Putamen (tissue), 1 donor: ENCODE measurements at regions not wholly inside any gene's neighbourhood (a gene's known extent, or its start where the extent isn't known, plus 50 kb on each side); places are given as distances from the start of the nearest gene placed in this dataset.
"Not testable (repeated sequence)": the region's sequence is repeated elsewhere in the genome, so short reads cannot be mapped to it uniquely, and the experiment has no call there.

Experiments used
- DNase-seq: peaks from one replicate; pipeline ENCODE4 v3.0.0-alpha.2; 2016; ENCODE audit warnings: low spot score

GRCh38 chr2:239726091-239726591 is 299.0 kb downstream of the NDUFA10 start:
- no peak for DNase-seq

- no peak for DNase-seq
These were observed 299.6 kb downstream of the NDUFA10 start for GRCh38 chr2:239725551-239725890.

GRCh38 chr2:239724851-239725550 is 300.1 kb downstream of the NDUFA10 start:
- no peak for DNase-seq

- no peak for DNase-seq
These were observed 300.8 kb downstream of the NDUFA10 start for GRCh38 chr2:239724194-239724849.

- no peak for DNase-seq
These were observed 301.5 kb downstream of the NDUFA10 start for GRCh38 chr2:239723486-239724193.

- DNase-seq, result no peak
These were observed 302.2 kb downstream of the NDUFA10 start for GRCh38 chr2:239722760-239723470.

GRCh38 chr2:239721991-239722759 is 303.0 kb downstream of the NDUFA10 start:
- no peak for DNase-seq

- no peak for DNase-seq
These were observed 303.6 kb downstream of the NDUFA10 start for GRCh38 chr2:239721531-239721930.

GRCh38 chr2:239720361-239721360 is 304.5 kb downstream of the NDUFA10 start:
- no peak for DNase-seq

- DNase-seq, result no peak
These were observed 305.3 kb downstream of the NDUFA10 start for GRCh38 chr2:239719791-239720360.

GRCh38 chr2:239718991-239719390 is 306.2 kb downstream of the NDUFA10 start:
- DNase-seq, result not testable (repeated sequence)

GRCh38 chr2:239717706-239718105 is 307.4 kb downstream of the NDUFA10 start:
- no peak for DNase-seq

GRCh38 chr2:239717319-239717675 is 307.8 kb downstream of the NDUFA10 start:
- DNase-seq, result no peak

GRCh38 chr2:239716536-239717318 is 308.4 kb downstream of the NDUFA10 start:
- DNase-seq, result peak; percentile 75

- DNase-seq, result no peak
These were observed 309.1 kb downstream of the NDUFA10 start for GRCh38 chr2:239716009-239716408.

GRCh38 chr2:239715606-239716005 is 309.5 kb downstream of the NDUFA10 start:
- DNase-seq, result no peak

GRCh38 chr2:239715202-239715601 is 309.9 kb downstream of the NDUFA10 start:
- DNase-seq, result no peak

- no peak for DNase-seq
These were observed 311.0 kb downstream of the NDUFA10 start for GRCh38 chr2:239714116-239714515.

GRCh38 chr2:239712755-239713154 is 311.9 kb upstream of the HDAC4 start:
- no peak for DNase-seq
